Breast epithelium (tissue), 3 donors: ENCODE measurements at regions not wholly inside any gene's neighbourhood (a gene's known extent, or its start where the extent isn't known, plus 50 kb on each side); places are given as distances from the start of the nearest gene placed in this dataset.

ENCODE experiments used
- CTCF ChIP-seq, 3 donors: fragments of 450-650 bp; IDR thresholded peaks; one replicate each; pipeline ENCODE4 v1.5.1; 2016 to 2017; ENCODE audit warnings: antibody characterized with exemption in 3 of 3, mild to moderate bottlenecking in 3 of 3, moderate library complexity in 3 of 3
- POLR2A ChIP-seq: fragments of 450-650 bp; IDR thresholded peaks from one replicate; pipeline ENCODE4 v1.6.1; 2016; ENCODE audit warnings: antibody characterized with exemption, mild to moderate bottlenecking, moderate library complexity

DNA sequence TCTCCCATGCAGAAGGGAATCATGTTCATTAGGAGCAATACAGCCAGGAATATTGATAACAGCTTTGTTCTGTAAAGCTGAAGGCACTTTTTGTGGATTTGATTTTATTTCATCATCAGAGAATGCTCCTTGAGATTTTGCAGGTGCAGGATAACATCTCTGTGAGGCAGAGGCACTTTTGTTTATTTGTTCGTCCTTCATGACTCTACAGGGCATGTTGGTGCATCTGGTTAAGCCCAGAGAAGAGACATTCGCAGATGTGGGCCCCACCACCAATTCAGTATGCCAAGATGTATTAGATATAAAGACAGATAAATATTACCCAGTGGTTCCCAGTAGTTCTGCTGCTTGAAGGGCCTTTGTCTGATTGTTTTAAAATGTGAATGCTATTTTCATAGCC lies 368.1 kb upstream of the SEMA6D start:
- TF ChIP-seq POLR2A (no peak), CTCF (IDR thresholded peaks at IDR 0.05) (no peak)
